ENCODE measurements at regions not wholly inside any gene's neighbourhood (a gene's known extent, or its start where the extent isn't known, plus 50 kb on each side); places are given as distances from the start of the nearest gene placed in this dataset.

- Histone ChIP-seq H3K4me1 (peaks cover 0 to 20% of the 10 kb centered on the region in 2 donors), H3K36me3 (no peaks in the 10 kb centered on the region), H3K4me3 (no peak overlapping the region), H3K27me3 (no peaks in the 10 kb centered on the region), H3K27ac (no peak overlapping the region), H3K9me3 (peaks cover 0 to 5% of the 10 kb centered on the region in 2 donors)
- no peak for TF ChIP-seq CTCF (IDR thresholded peaks at IDR 0.05)
- DNase-seq (ENCODE audit: low spot score), result no peak
These were observed 111.7 kb upstream of the TMEM170B start for GRCh38 chr6:11425876-11426275.

GRCh38 chr6:11425431-11425871 is 112.1 kb upstream of the TMEM170B start:
- Histone ChIP-seq H3K36me3 (no peaks in the 10 kb centered on the region), H3K9me3 (peaks cover 0 to 9% of the 10 kb centered on the region in 2 donors), H3K4me3 (no peak overlapping the region), H3K4me1 (peaks cover 0 to 20% of the 10 kb centered on the region in 2 donors), H3K27ac (no peak overlapping the region), H3K27me3 (no peaks in the 10 kb centered on the region)
- TF ChIP-seq CTCF (IDR thresholded peaks at IDR 0.05), result no peak
- no peak for DNase-seq (ENCODE audit: low spot score)

DNA sequence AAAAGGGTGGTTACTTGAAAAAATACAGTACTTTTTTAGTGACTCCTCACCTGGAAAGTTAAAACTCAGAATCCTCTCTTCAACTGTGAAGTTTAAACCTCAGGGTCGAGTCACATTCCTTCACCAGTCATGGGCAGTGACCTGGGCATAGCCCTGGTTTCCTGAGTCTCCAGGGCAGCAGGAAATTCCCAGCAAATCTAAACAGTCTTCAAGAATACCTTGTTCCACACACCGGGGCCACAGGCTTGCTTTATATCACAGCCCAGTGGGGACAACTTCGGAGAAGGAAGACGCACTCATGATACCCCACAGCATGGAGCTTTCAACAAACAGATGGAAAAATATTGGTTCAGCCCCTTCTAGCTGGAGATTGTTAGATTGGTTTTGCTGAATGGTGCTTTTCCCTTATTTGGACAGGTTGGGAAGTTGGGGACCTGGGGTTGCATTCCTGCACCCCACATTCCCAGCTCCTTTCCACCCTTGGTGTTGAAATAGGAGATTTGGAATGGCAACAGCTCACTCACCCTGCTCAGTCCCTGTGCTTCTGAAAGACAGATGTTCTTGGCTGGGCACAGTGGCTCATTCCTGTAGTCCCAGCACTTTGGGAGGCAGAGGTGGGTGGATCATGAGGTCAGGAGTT is 113.0 kb upstream of the TMEM170B start:
- DNase-seq (ENCODE audit: low spot score), result no peak
- Histone ChIP-seq H3K27me3 (no peaks in the 10 kb centered on the region), H3K27ac (no peak overlapping the region), H3K4me1 (peaks cover 0 to 20% of the 10 kb centered on the region in 2 donors), H3K4me3 (no peak overlapping the region), H3K9me3 (peaks cover 0 to 12% of the 10 kb centered on the region in 2 donors), H3K36me3 (no peaks in the 10 kb centered on the region)
- TF ChIP-seq CTCF (IDR thresholded peaks at IDR 0.05), result no peak

DNA sequence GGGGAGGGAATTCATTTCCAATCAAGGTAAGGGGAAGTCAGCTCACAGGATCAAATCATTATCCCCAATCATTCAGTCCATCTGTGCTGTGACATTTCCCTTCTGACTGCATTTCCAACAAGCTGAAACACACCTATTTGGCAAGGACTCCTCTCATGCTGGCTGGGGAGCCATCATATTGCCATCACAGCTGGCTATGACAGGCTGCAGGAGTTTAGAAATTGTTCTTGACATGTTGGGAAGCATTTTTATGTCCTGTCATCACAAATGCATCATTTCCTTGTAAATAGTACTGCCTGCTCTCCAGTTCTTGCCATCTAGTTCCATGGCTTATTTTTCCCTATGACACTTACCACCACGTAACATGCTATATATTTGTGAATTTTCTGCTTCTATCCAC is 113.9 kb upstream of the TMEM170B start:
- peak overlapping the region; percentile 32 to 40 for H3K27ac ChIP-seq
- no peak for TF ChIP-seq CTCF (IDR thresholded peaks at IDR 0.05)
- H3K4me1 ChIP-seq, result peaks cover 0 to 17% of the 10 kb centered on the region in 2 donors
- H3K27me3 ChIP-seq, result no peaks in the 10 kb centered on the region
- H3K4me3 ChIP-seq, result no peak overlapping the region
- H3K36me3 ChIP-seq, result no peaks in the 10 kb centered on the region
- no peak for DNase-seq (ENCODE audit: low spot score)
- peaks cover 0 to 12% of the 10 kb centered on the region in 2 donors for H3K9me3 ChIP-seq

GRCh38 chr6:11423072-11423471 is 114.5 kb upstream of the TMEM170B start:
- TF ChIP-seq CTCF (IDR thresholded peaks at IDR 0.05), result no peak
- peaks cover 0 to 11% of the 10 kb centered on the region in 2 donors for H3K4me1 ChIP-seq
- no peaks in the 10 kb centered on the region for H3K36me3 ChIP-seq
- H3K27me3 ChIP-seq, result no peaks in the 10 kb centered on the region
- H3K4me3 ChIP-seq, result no peak overlapping the region
- H3K27ac ChIP-seq, result peak overlapping the region; percentile 32 to 40
- H3K9me3 ChIP-seq, result peaks cover 0 to 12% of the 10 kb centered on the region in 2 donors
- no peak for DNase-seq (ENCODE audit: low spot score)

All from right atrium auricular region (tissue), 2 donors.